ENCODE measurements at regions not wholly inside any gene's neighbourhood (a gene's known extent, or its start where the extent isn't known, plus 50 kb on each side); places are given as distances from the start of the nearest gene placed in this dataset.
"Not testable (repeated sequence)": the region's sequence is repeated elsewhere in the genome, so short reads cannot be mapped to it uniquely, and the experiment has no call there.

GRCh38 chr9:28951945-28952344 lies 1378.7 kb upstream of the C9orf72 start:
- DNase-seq = no peak

GRCh38 chr9:28956116-28956880 lies 1383.0 kb upstream of the C9orf72 start:
- DNase-seq = no peak

GRCh38 chr9:28960602-28961001 lies 1387.3 kb upstream of the C9orf72 start:
- no peak for DNase-seq

GRCh38 chr9:28961623-28962022 lies 1388.3 kb upstream of the C9orf72 start:
- DNase-seq = no peak

GRCh38 chr9:28967226-28967625 lies 1393.9 kb upstream of the C9orf72 start:
- no peak for DNase-seq

- DNase-seq = no peak
Measured at GRCh38 chr9:28970241-28970654, 1397.0 kb upstream of the C9orf72 start.

- DNase-seq = no peak
Measured at GRCh38 chr9:28971881-28972280, 1398.6 kb upstream of the C9orf72 start.

GRCh38 chr9:28976250-28976649 lies 1403.0 kb upstream of the C9orf72 start:
- DNase-seq = no peak

GRCh38 chr9:28976684-28977083 lies 1403.4 kb upstream of the C9orf72 start:
- no peak for DNase-seq

- DNase-seq = no peak
Measured at GRCh38 chr9:28981129-28981528, 1407.8 kb upstream of the C9orf72 start.

- no peak for DNase-seq
Measured at GRCh38 chr9:28981711-28982110, 1408.4 kb upstream of the C9orf72 start.

- DNase-seq = no peak
Measured at GRCh38 chr9:28984016-28984415, 1410.7 kb upstream of the C9orf72 start.

GRCh38 chr9:28990009-28990408 lies 1416.7 kb upstream of the C9orf72 start:
- DNase-seq = not testable (repeated sequence)

- no peak for DNase-seq
Measured at GRCh38 chr9:28999057-28999456, 1425.8 kb upstream of the C9orf72 start.

GRCh38 chr9:28999806-29000205 lies 1426.5 kb upstream of the C9orf72 start:
- DNase-seq = no peak

- DNase-seq = no peak
Measured at GRCh38 chr9:29001006-29001405, 1427.7 kb upstream of the C9orf72 start.

GRCh38 chr9:29004988-29005387 lies 1431.7 kb upstream of the C9orf72 start:
- no peak for DNase-seq

- DNase-seq = no peak
Measured at GRCh38 chr9:29006628-29007027, 1433.3 kb upstream of the C9orf72 start.

- no peak for DNase-seq
Measured at GRCh38 chr9:29012911-29013310, 1439.6 kb upstream of the C9orf72 start.

- no peak for DNase-seq
Measured at GRCh38 chr9:29021632-29022031, 1448.4 kb upstream of the C9orf72 start.

GRCh38 chr9:29038332-29038731 lies 1465.1 kb upstream of the C9orf72 start:
- DNase-seq = no peak

- no peak for DNase-seq
Measured at GRCh38 chr9:29039258-29039657, 1466.0 kb upstream of the C9orf72 start.

- DNase-seq = no peak
Measured at GRCh38 chr9:29043072-29043471, 1469.8 kb upstream of the C9orf72 start.

GRCh38 chr9:29044959-29045358 lies 1471.7 kb upstream of the C9orf72 start:
- DNase-seq = no peak

- DNase-seq = no peak
Measured at GRCh38 chr9:29060041-29060440, 1486.8 kb upstream of the C9orf72 start.
